Gastrocnemius medialis (tissue), 4 donors: ENCODE measurements at regions not wholly inside any gene's neighbourhood (a gene's known extent, or its start where the extent isn't known, plus 50 kb on each side); places are given as distances from the start of the nearest gene placed in this dataset.

Experiments
- POLR2A ChIP-seq, 2 donors: fragments of 450-650 bp; IDR thresholded peaks; one replicate each; pipeline ENCODE4 v1.6.1; 2017; ENCODE audit warnings: antibody characterized with exemption in 2 of 2, mild to moderate bottlenecking in 2 of 2, moderate library complexity in 2 of 2
- TF ChIP-seq, protein P1 (sequence below), 5 experiments: fragments of 450-650 bp in 3 of 5; fragments of 200-600 bp in 2 of 5; sonication (generic) in 2 of 5; IDR thresholded peaks in 4 of 5; conservative IDR thresholded peaks in 1 of 5; 1 replicate in 4 of 5; 2 replicates in 1 of 5; pipeline ENCODE4 v1.5.1; 2016 to 2019; ENCODE audit warnings: antibody characterized with exemption in 5 of 5, mild to moderate bottlenecking in 3 of 5, moderate library complexity in 3 of 5

- TF ChIP-seq, protein P1, sequence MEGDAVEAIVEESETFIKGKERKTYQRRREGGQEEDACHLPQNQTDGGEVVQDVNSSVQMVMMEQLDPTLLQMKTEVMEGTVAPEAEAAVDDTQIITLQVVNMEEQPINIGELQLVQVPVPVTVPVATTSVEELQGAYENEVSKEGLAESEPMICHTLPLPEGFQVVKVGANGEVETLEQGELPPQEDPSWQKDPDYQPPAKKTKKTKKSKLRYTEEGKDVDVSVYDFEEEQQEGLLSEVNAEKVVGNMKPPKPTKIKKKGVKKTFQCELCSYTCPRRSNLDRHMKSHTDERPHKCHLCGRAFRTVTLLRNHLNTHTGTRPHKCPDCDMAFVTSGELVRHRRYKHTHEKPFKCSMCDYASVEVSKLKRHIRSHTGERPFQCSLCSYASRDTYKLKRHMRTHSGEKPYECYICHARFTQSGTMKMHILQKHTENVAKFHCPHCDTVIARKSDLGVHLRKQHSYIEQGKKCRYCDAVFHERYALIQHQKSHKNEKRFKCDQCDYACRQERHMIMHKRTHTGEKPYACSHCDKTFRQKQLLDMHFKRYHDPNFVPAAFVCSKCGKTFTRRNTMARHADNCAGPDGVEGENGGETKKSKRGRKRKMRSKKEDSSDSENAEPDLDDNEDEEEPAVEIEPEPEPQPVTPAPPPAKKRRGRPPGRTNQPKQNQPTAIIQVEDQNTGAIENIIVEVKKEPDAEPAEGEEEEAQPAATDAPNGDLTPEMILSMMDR (IDR thresholded peaks at IDR 0.05 in 4 of 5, conservative IDR thresholded peaks at IDR 0.05 in 1 of 5), result no peak
- TF ChIP-seq POLR2A (IDR thresholded peaks at IDR 0.05), result no peak
Measured at GRCh38 chr2:34997779-34998178, 1357.8 kb upstream of the CRIM1 start.
